ENCODE measurements at regions not wholly inside any gene's neighbourhood (a gene's known extent, or its start where the extent isn't known, plus 50 kb on each side); places are given as distances from the start of the nearest gene placed in this dataset.
A peak's percentile ranks its signal among the peaks of the same experiment; 100 is the strongest.

GRCh38 chr20:6384380-6384779 is 261.6 kb upstream of the FERMT1 start:
- H2AFZ ChIP-seq (ENCODE audit: insufficient read depth, low read length, poor library complexity): no peak overlapping the region
- no peaks in the 10 kb centered on the region for H3K9me3 ChIP-seq (ENCODE audit: insufficient read depth, low read depth, low read length)
- no CpG with 5 or more reads among the region's 4 CpGs for WGBS (ENCODE audit: extremely low coverage, insufficient coverage, insufficient read length)
- H3K4me3 ChIP-seq (ENCODE audit: low read depth, low read length): peak overlapping the region; percentile 23
- H2AK5ac ChIP-seq (ENCODE audit: low read length): no peak overlapping the region
- H3K14ac ChIP-seq (ENCODE audit: low read length): no peak overlapping the region
- no peak overlapping the region for H4K91ac ChIP-seq (ENCODE audit: low read depth, low read length)
- H4K12ac ChIP-seq (ENCODE audit: low read depth, low read length): no peak overlapping the region
- no peak overlapping the region for H3K4ac ChIP-seq (ENCODE audit: low read depth, low read length)
- no peaks in the 10 kb centered on the region for H3K4me1 ChIP-seq (ENCODE audit: control insufficient read depth in 1 of 2, insufficient read depth in 2 of 2, low read length in 2 of 2)
- no peak overlapping the region for H4K8ac ChIP-seq (ENCODE audit: low read depth, low read length)
- no peak overlapping the region for H3K27ac ChIP-seq (ENCODE audit: low read depth, low read length)
- H3K9ac ChIP-seq (ENCODE audit: low read length): no peak overlapping the region
- H3K79me1 ChIP-seq (ENCODE audit: low read length): no peaks in the 10 kb centered on the region
- no peak overlapping the region for H2BK12ac ChIP-seq (ENCODE audit: low read length)
- H3K18ac ChIP-seq (ENCODE audit: low read length): no peak overlapping the region
- H3K27me3 ChIP-seq (ENCODE audit: insufficient read depth, low read length): no peaks in the 10 kb centered on the region
- H3K4me2 ChIP-seq (ENCODE audit: low read length): no peak overlapping the region
- no peak overlapping the region for H2BK5ac ChIP-seq (ENCODE audit: low read depth, low read length, poor library complexity)
- H2BK120ac ChIP-seq (ENCODE audit: insufficient read depth, low read length, poor library complexity): no peak overlapping the region
- DNase-seq: no peak
- peak overlapping the region; percentile 5 for H3K23ac ChIP-seq (ENCODE audit: low read length)
- H3K79me2 ChIP-seq (ENCODE audit: control insufficient read depth, insufficient read depth, low read length, poor library complexity): no peaks in the 10 kb centered on the region
- no peaks in the 10 kb centered on the region for H3K36me3 ChIP-seq (ENCODE audit: control insufficient read depth in 1 of 2, insufficient read depth in 2 of 2, low read length in 2 of 2)

GRCh38 chr20:6381887-6382286 is 259.1 kb upstream of the FERMT1 start:
- H3K4me3 ChIP-seq (ENCODE audit: low read depth, low read length): no peak overlapping the region
- no peak overlapping the region for H3K9ac ChIP-seq (ENCODE audit: low read length)
- no peak overlapping the region for H4K8ac ChIP-seq (ENCODE audit: low read depth, low read length)
- no peak overlapping the region for H4K91ac ChIP-seq (ENCODE audit: low read depth, low read length)
- no peak overlapping the region for H4K12ac ChIP-seq (ENCODE audit: low read depth, low read length)
- no peak overlapping the region for H3K4me2 ChIP-seq (ENCODE audit: low read length)
- WGBS (ENCODE audit: extremely low coverage, insufficient coverage, insufficient read length): no CpG with 5 or more reads among the region's 4 CpGs
- no peaks in the 10 kb centered on the region for H3K9me3 ChIP-seq (ENCODE audit: insufficient read depth, low read depth, low read length)
- no peak overlapping the region for H2AK5ac ChIP-seq (ENCODE audit: low read length)
- H3K79me1 ChIP-seq (ENCODE audit: low read length): no peaks in the 10 kb centered on the region
- peak in 1 of 2 donors; percentile 32 for DNase-seq
- H3K27me3 ChIP-seq (ENCODE audit: insufficient read depth, low read length): no peaks in the 10 kb centered on the region
- no peak overlapping the region for H3K27ac ChIP-seq (ENCODE audit: low read depth, low read length)
- H3K23ac ChIP-seq (ENCODE audit: low read length): no peak overlapping the region
- H2BK120ac ChIP-seq (ENCODE audit: insufficient read depth, low read length, poor library complexity): no peak overlapping the region
- no peaks in the 10 kb centered on the region for H3K36me3 ChIP-seq (ENCODE audit: control insufficient read depth in 1 of 2, insufficient read depth in 2 of 2, low read length in 2 of 2)
- H3K14ac ChIP-seq (ENCODE audit: low read length): no peak overlapping the region
- H2BK5ac ChIP-seq (ENCODE audit: low read depth, low read length, poor library complexity): no peak overlapping the region
- no peak overlapping the region for H2BK12ac ChIP-seq (ENCODE audit: low read length)
- H3K79me2 ChIP-seq (ENCODE audit: control insufficient read depth, insufficient read depth, low read length, poor library complexity): no peaks in the 10 kb centered on the region
- no peak overlapping the region for H2AFZ ChIP-seq (ENCODE audit: insufficient read depth, low read length, poor library complexity)
- H3K4ac ChIP-seq (ENCODE audit: low read depth, low read length): no peak overlapping the region
- H3K4me1 ChIP-seq (ENCODE audit: control insufficient read depth in 1 of 2, insufficient read depth in 2 of 2, low read length in 2 of 2): no peaks in the 10 kb centered on the region
- no peak overlapping the region for H3K18ac ChIP-seq (ENCODE audit: low read length)

- Histone ChIP-seq H3K79me2 (ENCODE audit: control insufficient read depth, insufficient read depth, low read length, poor library complexity) (no peaks in the 10 kb centered on the region), H3K79me1 (ENCODE audit: low read length) (no peaks in the 10 kb centered on the region), H2BK12ac (ENCODE audit: low read length) (no peak overlapping the region)
These were observed 239.4 kb upstream of the FERMT1 start for GRCh38 chr20:6362245-6362644.

GRCh38 chr20:6360766-6361165 is 237.9 kb upstream of the FERMT1 start:
- H3K4me3 ChIP-seq (ENCODE audit: low read depth, low read length): no peak overlapping the region
- no peaks in the 10 kb centered on the region for H3K9me3 ChIP-seq (ENCODE audit: insufficient read depth, low read depth, low read length)
- H3K36me3 ChIP-seq (ENCODE audit: control insufficient read depth in 1 of 2, insufficient read depth in 2 of 2, low read length in 2 of 2): no peaks in the 10 kb centered on the region
- H3K4me1 ChIP-seq (ENCODE audit: control insufficient read depth in 1 of 2, insufficient read depth in 2 of 2, low read length in 2 of 2): no peaks in the 10 kb centered on the region
- no peak overlapping the region for H3K27ac ChIP-seq (ENCODE audit: low read depth, low read length)
- WGBS (ENCODE audit: extremely low coverage, insufficient coverage, insufficient read length): no CpG with 5 or more reads among the region's 5 CpGs
- no peak overlapping the region for H3K18ac ChIP-seq (ENCODE audit: low read length)
- H3K14ac ChIP-seq (ENCODE audit: low read length): no peak overlapping the region
- H3K4ac ChIP-seq (ENCODE audit: low read depth, low read length): no peak overlapping the region
- no peaks in the 10 kb centered on the region for H3K79me1 ChIP-seq (ENCODE audit: low read length)
- no peak overlapping the region for H2AK5ac ChIP-seq (ENCODE audit: low read length)
- H4K91ac ChIP-seq (ENCODE audit: low read depth, low read length): no peak overlapping the region
- H2BK12ac ChIP-seq (ENCODE audit: low read length): no peak overlapping the region
- no peaks in the 10 kb centered on the region for H3K27me3 ChIP-seq (ENCODE audit: insufficient read depth, low read length)
- H2AFZ ChIP-seq (ENCODE audit: insufficient read depth, low read length, poor library complexity): no peak overlapping the region
- no peak overlapping the region for H2BK5ac ChIP-seq (ENCODE audit: low read depth, low read length, poor library complexity)
- H3K9ac ChIP-seq (ENCODE audit: low read length): no peak overlapping the region
- no peak for DNase-seq
- no peak overlapping the region for H4K8ac ChIP-seq (ENCODE audit: low read depth, low read length)
- H3K79me2 ChIP-seq (ENCODE audit: control insufficient read depth, insufficient read depth, low read length, poor library complexity): no peaks in the 10 kb centered on the region
- no peak overlapping the region for H3K4me2 ChIP-seq (ENCODE audit: low read length)
- H3K23ac ChIP-seq (ENCODE audit: low read length): no peak overlapping the region
- no peak overlapping the region for H2BK120ac ChIP-seq (ENCODE audit: insufficient read depth, low read length, poor library complexity)
- H4K12ac ChIP-seq (ENCODE audit: low read depth, low read length): no peak overlapping the region

More at GRCh38 chr20:6362245-6362644, 239.4 kb upstream of the FERMT1 start:
- H4K8ac ChIP-seq (ENCODE audit: low read depth, low read length): no peak overlapping the region
- H2AK5ac ChIP-seq (ENCODE audit: low read length): no peak overlapping the region
- H2AFZ ChIP-seq (ENCODE audit: insufficient read depth, low read length, poor library complexity): no peak overlapping the region
- no peak overlapping the region for H3K23ac ChIP-seq (ENCODE audit: low read length)
- H3K14ac ChIP-seq (ENCODE audit: low read length): no peak overlapping the region
- no peak overlapping the region for H4K91ac ChIP-seq (ENCODE audit: low read depth, low read length)
- no peak overlapping the region for H4K12ac ChIP-seq (ENCODE audit: low read depth, low read length)
- no peak overlapping the region for H3K18ac ChIP-seq (ENCODE audit: low read length)
- H3K9ac ChIP-seq (ENCODE audit: low read length): no peak overlapping the region
- no peak overlapping the region for H2BK5ac ChIP-seq (ENCODE audit: low read depth, low read length, poor library complexity)
- H2BK120ac ChIP-seq (ENCODE audit: insufficient read depth, low read length, poor library complexity): no peak overlapping the region
- no peak overlapping the region for H3K27ac ChIP-seq (ENCODE audit: low read depth, low read length)
- H3K4me3 ChIP-seq (ENCODE audit: low read depth, low read length): no peak overlapping the region
- H3K4ac ChIP-seq (ENCODE audit: low read depth, low read length): no peak overlapping the region
- no peaks in the 10 kb centered on the region for H3K36me3 ChIP-seq (ENCODE audit: control insufficient read depth in 1 of 2, insufficient read depth in 2 of 2, low read length in 2 of 2)
- no peak overlapping the region for H3K4me2 ChIP-seq (ENCODE audit: low read length)
- H3K4me1 ChIP-seq (ENCODE audit: control insufficient read depth in 1 of 2, insufficient read depth in 2 of 2, low read length in 2 of 2): no peaks in the 10 kb centered on the region
- H3K27me3 ChIP-seq (ENCODE audit: insufficient read depth, low read length): no peaks in the 10 kb centered on the region
- DNase-seq: peak in 1 of 2 donors; percentile 4
- H3K9me3 ChIP-seq (ENCODE audit: insufficient read depth, low read depth, low read length): no peaks in the 10 kb centered on the region

Data from trophoblast cell (in vitro differentiated cells and primary cell).